ENCODE measurements at regions not wholly inside any gene's neighbourhood (a gene's known extent, or its start where the extent isn't known, plus 50 kb on each side); places are given as distances from the start of the nearest gene placed in this dataset.

DNA sequence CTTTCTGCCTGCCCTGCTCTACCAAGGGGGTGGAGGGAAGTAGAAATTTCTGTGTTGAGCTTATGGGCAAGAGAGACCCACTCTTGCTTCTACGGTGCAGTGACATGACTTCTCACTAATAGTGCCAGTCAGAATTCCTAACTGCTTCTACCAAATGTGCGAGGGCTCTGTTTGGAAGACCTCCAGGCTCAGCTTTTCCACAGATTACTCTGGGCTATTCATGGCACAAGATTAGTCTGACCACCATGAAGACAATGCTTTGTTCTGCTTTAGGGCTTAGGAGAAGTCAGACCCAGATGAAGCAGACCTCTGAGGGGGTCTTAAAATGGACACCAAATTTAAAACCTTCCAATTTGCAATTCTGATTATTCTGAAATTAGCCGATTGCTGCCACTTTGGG, 195.9 kb upstream of the TBC1D5 start:
- Mint-ChIP-seq H3K4me3 (ENCODE audit: unreplicated experiment) (no peak overlapping the region), H3K4me1 (ENCODE audit: low read depth) (peaks cover 16% of the 10 kb centered on the region), H3K27ac (ENCODE audit: unreplicated experiment) (no peak overlapping the region), H3K27me3 (ENCODE audit: low read depth) (no peaks in the 10 kb centered on the region), H3K9me3 (ENCODE audit: low read depth) (no peaks in the 10 kb centered on the region), H3K36me3 (ENCODE audit: low read depth) (no peaks in the 10 kb centered on the region)
- DNase-seq (ENCODE audit: low spot score) = no peak
- TF ChIP-seq, protein P1, sequence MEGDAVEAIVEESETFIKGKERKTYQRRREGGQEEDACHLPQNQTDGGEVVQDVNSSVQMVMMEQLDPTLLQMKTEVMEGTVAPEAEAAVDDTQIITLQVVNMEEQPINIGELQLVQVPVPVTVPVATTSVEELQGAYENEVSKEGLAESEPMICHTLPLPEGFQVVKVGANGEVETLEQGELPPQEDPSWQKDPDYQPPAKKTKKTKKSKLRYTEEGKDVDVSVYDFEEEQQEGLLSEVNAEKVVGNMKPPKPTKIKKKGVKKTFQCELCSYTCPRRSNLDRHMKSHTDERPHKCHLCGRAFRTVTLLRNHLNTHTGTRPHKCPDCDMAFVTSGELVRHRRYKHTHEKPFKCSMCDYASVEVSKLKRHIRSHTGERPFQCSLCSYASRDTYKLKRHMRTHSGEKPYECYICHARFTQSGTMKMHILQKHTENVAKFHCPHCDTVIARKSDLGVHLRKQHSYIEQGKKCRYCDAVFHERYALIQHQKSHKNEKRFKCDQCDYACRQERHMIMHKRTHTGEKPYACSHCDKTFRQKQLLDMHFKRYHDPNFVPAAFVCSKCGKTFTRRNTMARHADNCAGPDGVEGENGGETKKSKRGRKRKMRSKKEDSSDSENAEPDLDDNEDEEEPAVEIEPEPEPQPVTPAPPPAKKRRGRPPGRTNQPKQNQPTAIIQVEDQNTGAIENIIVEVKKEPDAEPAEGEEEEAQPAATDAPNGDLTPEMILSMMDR (IDR thresholded peaks at IDR 0.05) = no peak

DNA sequence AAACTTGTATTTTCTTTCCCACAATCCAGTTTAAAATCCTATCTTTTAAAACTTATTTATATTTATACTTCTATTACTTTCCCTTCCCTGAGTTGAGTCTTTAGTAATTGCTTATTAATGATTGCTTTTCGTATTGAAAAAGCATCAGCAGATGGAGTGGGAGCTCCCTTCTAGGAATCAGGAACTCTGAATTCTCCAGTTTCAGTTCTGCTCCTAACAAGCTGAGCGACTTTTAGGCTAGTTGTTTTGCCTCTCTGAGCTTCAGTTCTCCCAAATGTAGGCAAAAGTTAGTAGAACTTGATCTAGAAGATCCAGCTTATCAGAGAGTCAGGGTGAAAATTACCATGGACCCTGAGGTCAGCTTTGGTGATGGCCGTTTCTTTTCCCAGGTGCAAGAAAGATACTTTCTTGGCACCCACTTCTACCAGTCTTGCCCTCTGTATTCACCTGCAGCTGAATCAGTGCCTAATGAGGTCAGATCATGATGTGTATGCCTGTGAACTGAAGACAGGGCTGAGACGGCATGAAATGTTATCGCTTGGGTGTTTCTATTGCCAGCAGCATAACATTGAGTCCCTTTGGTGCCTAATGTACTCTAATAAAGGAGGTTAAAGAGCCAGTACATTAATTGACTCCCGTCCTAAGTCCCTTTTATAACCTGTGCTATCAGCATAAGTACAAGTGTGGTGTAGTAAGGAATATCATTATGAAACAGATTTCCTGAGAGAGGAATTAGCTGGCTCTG, 194.5 kb upstream of the TBC1D5 start:
- H3K4me1 Mint-ChIP-seq (ENCODE audit: low read depth) = peaks cover 16% of the 10 kb centered on the region
- no peaks in the 10 kb centered on the region for H3K36me3 Mint-ChIP-seq (ENCODE audit: low read depth)
- H3K27ac Mint-ChIP-seq (ENCODE audit: unreplicated experiment) = no peak overlapping the region
- H3K4me3 Mint-ChIP-seq (ENCODE audit: unreplicated experiment) = no peak overlapping the region
- TF ChIP-seq, protein P1 (IDR thresholded peaks at IDR 0.05) = no peak
- no peak for DNase-seq (ENCODE audit: low spot score)
- H3K27me3 Mint-ChIP-seq (ENCODE audit: low read depth) = no peaks in the 10 kb centered on the region
- H3K9me3 Mint-ChIP-seq (ENCODE audit: low read depth) = no peaks in the 10 kb centered on the region

DNA sequence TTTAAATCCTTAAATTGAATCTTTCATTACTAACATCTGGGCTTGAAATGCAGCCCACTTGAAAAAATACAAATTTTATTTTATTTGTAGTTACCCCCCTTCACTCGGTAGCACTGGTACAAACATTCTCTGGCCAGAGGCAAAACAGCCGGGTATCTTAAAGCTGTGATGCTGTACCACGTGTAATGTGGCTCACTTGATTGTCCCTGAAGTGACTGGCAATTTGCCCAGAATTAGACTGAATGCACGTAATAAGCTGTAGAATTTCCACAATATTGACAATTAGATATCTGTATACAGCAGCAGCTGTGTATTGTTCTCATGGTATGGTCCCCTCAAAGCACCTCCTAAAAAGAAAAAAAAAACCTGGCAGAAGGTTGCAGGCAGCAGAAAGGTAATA, 192.8 kb upstream of the TBC1D5 start:
- Mint-ChIP-seq H3K4me3 (ENCODE audit: unreplicated experiment) (no peak overlapping the region), H3K4me1 (ENCODE audit: low read depth) (peaks cover 8% of the 10 kb centered on the region), H3K9me3 (ENCODE audit: low read depth) (peaks cover 2% of the 10 kb centered on the region), H3K36me3 (ENCODE audit: low read depth) (peaks cover 3% of the 10 kb centered on the region), H3K27me3 (ENCODE audit: low read depth) (no peaks in the 10 kb centered on the region), H3K27ac (ENCODE audit: unreplicated experiment) (no peak overlapping the region)
- no peak for DNase-seq (ENCODE audit: low spot score)
- TF ChIP-seq, protein P1 (IDR thresholded peaks at IDR 0.05) = no peak

DNA sequence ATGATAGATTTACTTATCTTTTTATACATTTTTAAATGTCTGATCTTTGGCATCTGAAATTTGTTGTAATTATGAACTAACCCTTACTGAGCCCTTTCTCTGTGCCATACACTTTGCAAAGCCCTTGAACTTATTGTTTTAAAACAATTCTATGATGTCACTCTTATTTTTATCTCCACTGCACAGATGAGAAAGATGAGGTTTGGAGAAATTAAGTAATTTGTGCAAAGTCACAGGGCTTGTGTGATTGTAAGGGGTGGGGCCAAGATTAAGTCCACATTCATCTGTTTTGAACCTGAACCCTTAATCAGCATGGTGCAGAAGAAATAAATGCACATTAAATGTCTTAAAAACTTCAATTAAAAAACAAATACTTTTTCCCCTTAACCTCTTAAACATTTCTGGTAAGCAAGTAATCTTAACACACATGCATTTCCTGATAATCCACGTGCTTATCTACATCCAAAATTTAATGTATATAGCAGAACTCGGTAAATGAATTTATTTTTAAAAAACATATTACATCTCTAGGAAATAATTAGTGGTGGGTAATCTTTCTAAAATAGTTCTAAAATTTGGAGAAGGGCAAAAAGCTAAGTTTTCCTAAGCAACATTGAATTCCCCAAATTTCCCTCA, 189.8 kb upstream of the TBC1D5 start:
- peaks cover 3% of the 10 kb centered on the region for H3K36me3 Mint-ChIP-seq (ENCODE audit: low read depth)
- peaks cover 10% of the 10 kb centered on the region for H3K4me1 Mint-ChIP-seq (ENCODE audit: low read depth)
- TF ChIP-seq, protein P1 (IDR thresholded peaks at IDR 0.05) = no peak
- peaks cover 2% of the 10 kb centered on the region for H3K9me3 Mint-ChIP-seq (ENCODE audit: low read depth)
- H3K27ac Mint-ChIP-seq (ENCODE audit: unreplicated experiment) = no peak overlapping the region
- H3K27me3 Mint-ChIP-seq (ENCODE audit: low read depth) = no peaks in the 10 kb centered on the region
- H3K4me3 Mint-ChIP-seq (ENCODE audit: unreplicated experiment) = no peak overlapping the region
- DNase-seq (ENCODE audit: low spot score) = no peak

DNA sequence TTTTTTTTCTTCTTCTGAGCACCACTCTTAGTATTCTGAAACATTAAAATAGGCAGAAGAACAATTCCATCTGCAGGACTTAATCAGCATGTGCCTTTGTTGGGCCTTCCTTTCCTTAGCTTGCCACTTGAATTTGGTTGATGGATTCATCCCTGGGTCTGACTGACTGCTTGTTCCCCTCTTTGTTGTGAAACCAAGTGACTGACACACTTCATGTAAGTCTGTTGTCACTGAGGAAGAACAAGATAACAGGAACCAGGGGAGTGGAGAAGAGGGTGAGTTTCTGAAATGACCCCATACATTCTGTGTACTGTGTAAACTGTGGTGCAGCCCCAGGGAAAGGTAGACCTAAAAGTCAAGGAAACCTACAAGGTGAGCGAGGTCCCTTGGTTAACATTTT, 188.7 kb upstream of the TBC1D5 start:
- Mint-ChIP-seq H3K4me1 (ENCODE audit: low read depth) (peaks cover 10% of the 10 kb centered on the region), H3K27me3 (ENCODE audit: low read depth) (no peaks in the 10 kb centered on the region), H3K36me3 (ENCODE audit: low read depth) (peaks cover 3% of the 10 kb centered on the region), H3K9me3 (ENCODE audit: low read depth) (peaks cover 2% of the 10 kb centered on the region), H3K27ac (ENCODE audit: unreplicated experiment) (no peak overlapping the region), H3K4me3 (ENCODE audit: unreplicated experiment) (no peak overlapping the region)
- DNase-seq (ENCODE audit: low spot score) = no peak
- TF ChIP-seq, protein P1 (IDR thresholded peaks at IDR 0.05) = no peak

Data from chondrocyte (in vitro differentiated cells).